ENCODE measurements at regions not wholly inside any gene's neighbourhood (a gene's known extent, or its start where the extent isn't known, plus 50 kb on each side); places are given as distances from the start of the nearest gene placed in this dataset.

DNA sequence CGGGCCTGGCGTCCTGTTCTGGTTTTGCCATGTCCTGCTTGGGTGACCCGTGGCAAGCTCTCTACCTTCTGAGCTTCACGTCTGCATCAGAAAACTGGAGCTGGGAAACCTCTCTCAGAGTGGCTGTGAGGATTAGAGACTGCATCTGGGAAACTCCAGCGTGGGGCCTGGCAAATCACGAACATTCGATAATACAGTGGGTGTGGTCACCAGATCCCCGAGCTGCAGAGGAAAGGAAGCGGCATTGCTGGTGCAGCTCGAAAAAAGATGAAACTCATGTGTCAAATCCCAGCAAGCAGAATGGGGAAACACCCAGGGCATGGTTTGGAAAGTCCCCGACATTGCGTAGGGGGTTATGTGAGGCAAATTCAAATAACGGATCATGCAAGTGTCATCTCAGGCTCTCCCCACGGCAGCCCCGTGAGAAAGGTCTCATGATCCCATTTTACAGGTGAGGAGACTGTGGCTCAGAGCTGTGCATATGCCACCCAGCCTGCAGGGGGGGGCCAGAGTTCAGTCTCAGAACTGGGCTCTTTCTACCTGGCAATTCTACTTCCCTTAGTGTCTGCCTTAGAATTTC is 98.1 kb upstream of the VRK1 start:
- Histone ChIP-seq H3K36me3 (replicated peaks in 1 of 2; ENCODE audit: insufficient read depth in 1 of 2, low read depth in 2 of 2) (no peaks in the 10 kb centered on the region), H3K9me3 (no peaks in the 10 kb centered on the region), H3K4me3 (no peak overlapping the region), H3K4me1 (no peaks in the 10 kb centered on the region), H3K27me3 (no peaks in the 10 kb centered on the region), H3K27ac (no peak overlapping the region)
- intact Hi-C loops (cut with DNase I): no loop called here
- TF ChIP-seq, protein P1, sequence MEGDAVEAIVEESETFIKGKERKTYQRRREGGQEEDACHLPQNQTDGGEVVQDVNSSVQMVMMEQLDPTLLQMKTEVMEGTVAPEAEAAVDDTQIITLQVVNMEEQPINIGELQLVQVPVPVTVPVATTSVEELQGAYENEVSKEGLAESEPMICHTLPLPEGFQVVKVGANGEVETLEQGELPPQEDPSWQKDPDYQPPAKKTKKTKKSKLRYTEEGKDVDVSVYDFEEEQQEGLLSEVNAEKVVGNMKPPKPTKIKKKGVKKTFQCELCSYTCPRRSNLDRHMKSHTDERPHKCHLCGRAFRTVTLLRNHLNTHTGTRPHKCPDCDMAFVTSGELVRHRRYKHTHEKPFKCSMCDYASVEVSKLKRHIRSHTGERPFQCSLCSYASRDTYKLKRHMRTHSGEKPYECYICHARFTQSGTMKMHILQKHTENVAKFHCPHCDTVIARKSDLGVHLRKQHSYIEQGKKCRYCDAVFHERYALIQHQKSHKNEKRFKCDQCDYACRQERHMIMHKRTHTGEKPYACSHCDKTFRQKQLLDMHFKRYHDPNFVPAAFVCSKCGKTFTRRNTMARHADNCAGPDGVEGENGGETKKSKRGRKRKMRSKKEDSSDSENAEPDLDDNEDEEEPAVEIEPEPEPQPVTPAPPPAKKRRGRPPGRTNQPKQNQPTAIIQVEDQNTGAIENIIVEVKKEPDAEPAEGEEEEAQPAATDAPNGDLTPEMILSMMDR (IDR thresholded peaks at IDR 0.05): no peak
- no peak for TF ChIP-seq POLR2A (IDR thresholded peaks at IDR 0.05)
- WGBS, 2 donors: 79 to 81% methylated on average over 14 to 15 of the region's 15 CpGs
- ATAC-seq: no peak
- no peak for DNase-seq

DNA sequence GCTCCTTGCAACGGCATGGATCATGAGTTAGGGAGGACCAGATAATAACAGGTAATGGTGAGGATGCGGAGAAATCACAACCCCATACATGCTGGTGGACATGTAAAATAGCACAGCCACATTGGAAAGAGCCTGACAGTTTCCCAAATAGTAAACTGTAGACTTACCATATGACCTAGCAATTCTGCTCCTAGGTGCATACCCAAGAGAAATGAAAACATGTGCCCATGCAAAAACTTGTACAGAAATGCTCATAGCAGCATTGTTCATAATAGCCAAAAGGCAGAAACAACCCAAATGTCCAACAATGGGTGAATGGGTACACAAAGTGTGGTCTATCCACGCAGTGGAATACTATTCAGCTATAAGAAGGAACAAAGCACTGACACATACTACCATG is 97.5 kb upstream of the VRK1 start:
- Histone ChIP-seq H3K9me3 (no peaks in the 10 kb centered on the region), H3K4me3 (no peak overlapping the region), H3K27me3 (no peaks in the 10 kb centered on the region), H3K27ac (no peak overlapping the region), H3K36me3 (replicated peaks in 1 of 2; ENCODE audit: insufficient read depth in 1 of 2, low read depth in 2 of 2) (no peaks in the 10 kb centered on the region), H3K4me1 (no peaks in the 10 kb centered on the region)
- intact Hi-C loops (cut with DNase I): no loop called here
- DNase-seq: no peak
- WGBS, 2 donors: 87% methylated on average over 3 of the region's 3 CpGs
- no peak for ATAC-seq
- TF ChIP-seq POLR2A (IDR thresholded peaks at IDR 0.05): no peak
- TF ChIP-seq, protein P1 (IDR thresholded peaks at IDR 0.05): no peak

DNA sequence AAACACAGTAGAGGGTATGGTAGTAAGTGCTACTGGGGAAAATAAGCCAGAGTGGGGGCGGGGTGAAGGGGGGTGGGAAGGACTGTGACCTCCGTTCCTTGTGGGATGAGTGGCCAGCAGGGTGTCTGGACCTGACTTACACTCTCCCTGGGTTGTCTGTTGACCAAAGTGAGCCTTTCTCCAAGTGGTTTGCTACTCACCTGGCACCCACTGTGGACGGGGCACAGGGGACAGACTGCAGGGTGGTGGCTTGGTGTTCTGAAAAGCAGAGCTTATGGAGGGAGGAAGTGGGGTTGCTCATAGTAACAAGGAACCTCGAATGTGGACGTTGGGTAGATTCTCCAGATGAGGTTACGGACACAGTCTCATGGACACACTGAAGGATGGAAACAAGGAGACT is 94.4 kb upstream of the VRK1 start:
- Histone ChIP-seq H3K27me3 (no peaks in the 10 kb centered on the region), H3K9me3 (no peaks in the 10 kb centered on the region), H3K4me3 (no peak overlapping the region), H3K27ac (no peak overlapping the region), H3K4me1 (no peaks in the 10 kb centered on the region), H3K36me3 (replicated peaks in 1 of 2; ENCODE audit: insufficient read depth in 1 of 2, low read depth in 2 of 2) (no peaks in the 10 kb centered on the region)
- no peak for DNase-seq
- 60 to 65% methylated on average over 6 of the region's 6 CpGs for WGBS, 2 donors
- intact Hi-C loops (cut with DNase I): no loop called here
- ATAC-seq: no peak
- no peak for TF ChIP-seq POLR2A (IDR thresholded peaks at IDR 0.05)
- TF ChIP-seq, protein P1 (IDR thresholded peaks at IDR 0.05): no peak

DNA sequence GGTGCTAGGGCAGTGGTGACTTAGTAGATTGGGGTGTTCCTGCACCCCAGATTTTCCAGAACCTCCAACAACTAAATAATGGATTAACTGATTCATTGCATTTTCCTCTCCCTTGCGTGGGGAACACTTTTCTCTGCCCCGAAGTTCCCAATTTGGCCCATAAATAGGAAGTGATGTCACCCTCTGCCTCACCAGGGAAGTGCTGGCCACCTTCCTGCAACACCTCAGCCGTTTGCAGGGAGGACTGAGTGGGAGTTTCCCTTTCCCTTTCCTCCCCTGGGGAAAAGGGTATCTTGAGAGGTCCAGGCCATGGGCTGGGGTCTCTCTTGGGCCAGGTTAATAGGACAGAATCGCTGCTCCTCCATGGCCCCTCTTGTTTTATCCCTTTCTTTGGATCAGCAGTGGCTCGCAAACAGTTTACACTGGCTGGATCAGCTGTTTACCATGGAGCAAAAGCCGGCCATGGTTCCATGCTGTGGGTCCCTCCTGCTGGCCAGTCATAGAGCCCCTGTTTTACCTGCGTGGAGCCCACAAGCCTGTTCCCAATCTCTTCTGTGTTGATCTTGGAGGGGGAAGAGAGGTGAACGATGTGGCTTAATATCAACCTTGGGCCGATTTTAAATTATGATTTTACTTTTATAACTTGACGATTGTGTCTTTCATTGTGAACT is 91.6 kb upstream of the VRK1 start:
- no peak for TF ChIP-seq POLR2A (IDR thresholded peaks at IDR 0.05)
- TF ChIP-seq, protein P1 (IDR thresholded peaks at IDR 0.05): no peak
- Histone ChIP-seq H3K9me3 (no peaks in the 10 kb centered on the region), H3K36me3 (replicated peaks in 1 of 2; ENCODE audit: insufficient read depth in 1 of 2, low read depth in 2 of 2) (no peaks in the 10 kb centered on the region), H3K4me1 (no peaks in the 10 kb centered on the region), H3K27ac (no peak overlapping the region), H3K27me3 (no peaks in the 10 kb centered on the region), H3K4me3 (no peak overlapping the region)
- WGBS, 2 donors: 53 to 56% methylated on average over 10 of the region's 10 CpGs
- intact Hi-C loops (cut with DNase I): no loop called here
- ATAC-seq (no peak), DNase-seq (no peak)

DNA sequence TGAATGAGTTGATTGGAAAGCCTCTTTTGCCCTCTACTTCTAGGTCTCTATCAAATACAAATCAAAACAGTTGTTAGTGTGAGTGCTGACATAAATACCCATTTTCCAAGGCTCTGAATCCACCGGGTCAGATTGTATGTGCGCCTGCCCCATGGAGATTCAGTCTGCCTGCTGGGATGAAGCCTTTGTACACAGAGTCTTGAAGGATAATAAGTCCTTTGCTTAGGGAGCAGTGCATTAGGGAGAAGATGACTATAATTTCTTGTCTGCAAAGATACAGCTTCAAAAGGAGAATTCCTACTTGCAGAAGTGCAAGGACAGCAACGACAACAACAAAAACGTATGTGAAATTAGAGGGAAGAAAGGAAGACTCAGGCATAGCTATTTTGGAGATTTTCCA is 90.3 kb upstream of the VRK1 start:
- DNase-seq (no peak), ATAC-seq (no peak)
- H3K36me3 ChIP-seq (replicated peaks in 1 of 2; ENCODE audit: insufficient read depth in 1 of 2, low read depth in 2 of 2): no peaks in the 10 kb centered on the region
- no peaks in the 10 kb centered on the region for H3K27me3 ChIP-seq
- H3K4me3 ChIP-seq: no peak overlapping the region
- H3K27ac ChIP-seq: no peak overlapping the region
- no peaks in the 10 kb centered on the region for H3K4me1 ChIP-seq
- intact Hi-C loops (cut with DNase I): no loop called here
- TF ChIP-seq, protein P1 (IDR thresholded peaks at IDR 0.05): no peak
- no peaks in the 10 kb centered on the region for H3K9me3 ChIP-seq
- WGBS, 2 donors: 55 to 61% methylated on average over 4 of the region's 4 CpGs

Measured in body of pancreas (tissue), 4 donors.